PC-3 (cell line): ENCODE measurements at regions not wholly inside any gene's neighbourhood (a gene's known extent, or its start where the extent isn't known, plus 50 kb on each side); places are given as distances from the start of the nearest gene placed in this dataset.

Source experiments
- ATAC-seq: fragments of 200-7000 bp; cut with Tn5 transposase; 2 replicates; pipeline ENCODE4 v1.9.1; 2020; ENCODE audit warnings: mild to moderate bottlenecking, moderate library complexity
- BruUV-seq: library from RNA; stranded (reverse); fragments of 400-500 nt; replicated peaks from 2 replicates; lab custom pipeline; 2021; lab: Mats Ljungman, UMichigan
- CTCF ChIA-PET: fragments of 300-600 bp; sonication (Branson Sonifier 250); formaldehyde crosslinking; loops from one replicate; lab custom pipeline; 2022; ENCODE audit warnings: antibody characterized with exemption; lab: Charles Lee
- POLR2A ChIA-PET: fragments of 300-600 bp; sonication (Branson Sonifier 250); formaldehyde crosslinking; loops from one replicate; lab custom pipeline; 2022; ENCODE audit warnings: antibody characterized with exemption; ENCODE audit not compliant: unreplicated experiment; lab: Charles Lee
- DNase-seq: peaks from one replicate; pipeline ENCODE4 v3.0.0-alpha.2; 2015
- H2AFZ ChIP-seq: fragments of 300-600 bp; sonication (generic); 2 replicates; pipeline ENCODE4 v1.6.0; 2016; ENCODE audit warnings: antibody characterized with exemption, low read length
- H3F3A ChIP-seq: fragments of 300-600 bp; sonication (generic); one replicate; pipeline ENCODE4 v1.6.0; 2017; ENCODE audit warnings: antibody characterized with exemption, low read length, control low read depth, mild to moderate bottlenecking; ENCODE audit not compliant: unreplicated experiment
- H3K27ac ChIP-seq: fragments of 300-600 bp; sonication (generic); 2 replicates; pipeline ENCODE4 v1.5.1; 2016; ENCODE audit warnings: mild to moderate bottlenecking, low read length
- H3K27me3 ChIP-seq: fragments of 300-600 bp; sonication (generic); 2 replicates; pipeline ENCODE4 v1.6.1; 2016; ENCODE audit warnings: low read length, mixed read lengths
- H3K36me3 ChIP-seq: fragments of 300-600 bp; sonication (generic); 2 replicates; pipeline ENCODE4 v1.6.1; 2016; ENCODE audit warnings: low read depth, mixed run types, low read length, mixed read lengths
- H3K4me1 ChIP-seq: fragments of 300-600 bp; sonication (generic); 2 replicates; pipeline ENCODE4 v1.5.1; 2016; ENCODE audit warnings: low read length; ENCODE audit not compliant: insufficient read depth
- H3K4me2 ChIP-seq: fragments of 300-600 bp; sonication (generic); 2 replicates; pipeline ENCODE4 v1.6.0; 2016; ENCODE audit warnings: low read length
- H3K4me3 ChIP-seq: fragments of 300-600 bp; sonication (generic); 2 replicates; pipeline ENCODE4 v1.5.1; 2016; ENCODE audit warnings: mild to moderate bottlenecking, low read length, mixed read lengths
- H3K79me2 ChIP-seq: fragments of 300-600 bp; sonication (generic); 2 replicates; pipeline ENCODE4 v1.6.1; 2017; ENCODE audit warnings: low read length, mixed read lengths
- H3K9ac ChIP-seq: fragments of 300-600 bp; sonication (generic); 2 replicates; pipeline ENCODE4 v1.6.0; 2016; ENCODE audit warnings: mild to moderate bottlenecking, low read length
- H3K9me2 ChIP-seq: fragments of 300-600 bp; sonication (generic); replicated peaks from 2 replicates; pipeline ENCODE4 v1.6.1; 2016; ENCODE audit warnings: mixed run types, low read length, mixed read lengths
- H3K9me3 ChIP-seq: fragments of 300-600 bp; sonication (generic); 2 replicates; pipeline ENCODE4 v1.6.1; 2016; ENCODE audit warnings: low read length, mixed read lengths
- H4K20me1 ChIP-seq: fragments of 300-600 bp; sonication (generic); 2 replicates; pipeline ENCODE4 v1.6.1; 2016; ENCODE audit warnings: low read length, mixed read lengths
- EZH2 ChIP-seq: fragments of 300-600 bp; sonication (generic); IDR thresholded peaks from one replicate; pipeline ENCODE4 v1.6.1; 2017; ENCODE audit warnings: antibody characterized with exemption, mild to moderate bottlenecking, low read length; ENCODE audit not compliant: unreplicated experiment
- EZH2phosphoT487 ChIP-seq: fragments of 300-600 bp; sonication (generic); IDR thresholded peaks from 2 replicates; pipeline ENCODE4 v1.6.1; 2018; ENCODE audit warnings: mild to moderate bottlenecking, antibody characterized with exemption, low read length, borderline replicate concordance
- intact Hi-C: fragments of 100-400 bp; cut with micrococcal nuclease; formaldehyde crosslinking; loops from 2 replicates; pipeline ENCODE4 v1.9.0; 2023
- TF ChIP-seq, protein P1 (sequence below): fragments of 300-600 bp; sonication (generic); conservative IDR thresholded peaks from 2 replicates; pipeline ENCODE4 v1.5.1; 2017; ENCODE audit warnings: antibody characterized with exemption, low read depth, mild to moderate bottlenecking, low read length

DNA sequence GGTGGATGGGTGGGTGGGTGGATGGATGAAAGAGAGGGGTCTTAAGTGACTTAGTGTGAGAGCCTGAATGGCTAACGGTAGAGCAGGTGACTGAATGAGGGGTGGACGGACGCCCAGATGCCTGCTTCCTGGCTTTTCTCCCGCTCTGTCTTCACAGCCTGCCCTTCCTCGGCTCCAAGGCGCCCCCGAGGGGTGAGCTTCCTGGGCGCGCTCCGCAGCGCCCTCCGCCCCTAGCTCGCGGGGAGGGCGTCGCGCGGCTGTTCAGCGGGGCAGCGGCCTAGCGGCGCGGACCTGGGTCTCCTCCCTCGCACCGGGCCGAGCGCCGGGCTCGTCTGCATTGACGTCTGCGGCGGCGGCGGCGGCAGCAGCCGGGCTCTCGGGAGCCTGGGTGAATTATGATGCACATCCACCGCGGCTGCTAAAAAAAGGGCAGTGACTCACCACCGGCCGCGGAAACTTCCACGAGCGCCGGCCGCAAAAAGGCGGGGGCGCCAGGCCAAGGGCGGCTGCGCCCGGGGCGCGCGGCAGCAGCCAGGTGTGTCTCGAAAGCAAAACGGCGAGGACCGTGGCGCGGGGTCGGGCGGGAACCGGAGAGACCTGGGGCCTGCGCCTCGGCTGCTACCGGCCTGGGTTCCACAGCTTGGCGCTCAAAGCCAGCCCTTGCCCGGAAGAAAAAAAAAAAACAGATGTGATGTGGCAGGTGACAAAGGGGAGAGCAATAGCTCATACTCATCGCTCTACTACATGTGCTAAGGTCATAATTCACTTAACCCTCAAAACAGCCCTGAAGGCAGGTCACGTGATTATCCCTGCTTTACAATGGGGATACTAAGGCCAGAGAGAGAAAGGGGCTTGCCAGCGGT, 143.0 kb upstream of the ADRA1B start:
- ATAC-seq = peak; percentile 93
- H3K4me1 ChIP-seq = peaks cover 23% of the 10 kb centered on the region
- H3K27ac ChIP-seq = peak overlapping the region; percentile 29
- CTCF ChIA-PET = no interaction called here
- POLR2A ChIA-PET = interaction anchor here (0.5 kb wide), 1 partner anchor 76 kb away, joined by 3 read pairs; no protein-coding TSS in a partner anchor
- no peaks in the 10 kb centered on the region for H4K20me1 ChIP-seq
- peak overlapping the region; percentile 72 for H3K4me2 ChIP-seq
- H3K4me3 ChIP-seq = peak overlapping the region; percentile 63
- no peaks in the 10 kb centered on the region for H3F3A ChIP-seq
- intact Hi-C loops = loop anchor here (5.0 kb wide), 2 partner anchors 54 to 144 kb away; partner anchors contain the start of gene ADRA1B
- no TSS peak for BruUV-seq
- no peaks in the 10 kb centered on the region for H3K9me3 ChIP-seq
- H3K9ac ChIP-seq = peak overlapping the region; percentile 50
- DNase-seq = peak; percentile 86
- no peaks in the 10 kb centered on the region for H3K79me2 ChIP-seq
- TF ChIP-seq EZH2phosphoT487 = 0 out of 2 replicates have a peak, but pooled peaks have one; percentile 48
- TF ChIP-seq EZH2 = no peak
- TF ChIP-seq, protein P1, sequence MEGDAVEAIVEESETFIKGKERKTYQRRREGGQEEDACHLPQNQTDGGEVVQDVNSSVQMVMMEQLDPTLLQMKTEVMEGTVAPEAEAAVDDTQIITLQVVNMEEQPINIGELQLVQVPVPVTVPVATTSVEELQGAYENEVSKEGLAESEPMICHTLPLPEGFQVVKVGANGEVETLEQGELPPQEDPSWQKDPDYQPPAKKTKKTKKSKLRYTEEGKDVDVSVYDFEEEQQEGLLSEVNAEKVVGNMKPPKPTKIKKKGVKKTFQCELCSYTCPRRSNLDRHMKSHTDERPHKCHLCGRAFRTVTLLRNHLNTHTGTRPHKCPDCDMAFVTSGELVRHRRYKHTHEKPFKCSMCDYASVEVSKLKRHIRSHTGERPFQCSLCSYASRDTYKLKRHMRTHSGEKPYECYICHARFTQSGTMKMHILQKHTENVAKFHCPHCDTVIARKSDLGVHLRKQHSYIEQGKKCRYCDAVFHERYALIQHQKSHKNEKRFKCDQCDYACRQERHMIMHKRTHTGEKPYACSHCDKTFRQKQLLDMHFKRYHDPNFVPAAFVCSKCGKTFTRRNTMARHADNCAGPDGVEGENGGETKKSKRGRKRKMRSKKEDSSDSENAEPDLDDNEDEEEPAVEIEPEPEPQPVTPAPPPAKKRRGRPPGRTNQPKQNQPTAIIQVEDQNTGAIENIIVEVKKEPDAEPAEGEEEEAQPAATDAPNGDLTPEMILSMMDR = peak; percentile 59
- no peaks in the 10 kb centered on the region for H3K27me3 ChIP-seq
- H2AFZ ChIP-seq = peak overlapping the region; percentile 61
- H3K9me2 ChIP-seq = no peaks in the 10 kb centered on the region
- H3K36me3 ChIP-seq = no peaks in the 10 kb centered on the region

DNA sequence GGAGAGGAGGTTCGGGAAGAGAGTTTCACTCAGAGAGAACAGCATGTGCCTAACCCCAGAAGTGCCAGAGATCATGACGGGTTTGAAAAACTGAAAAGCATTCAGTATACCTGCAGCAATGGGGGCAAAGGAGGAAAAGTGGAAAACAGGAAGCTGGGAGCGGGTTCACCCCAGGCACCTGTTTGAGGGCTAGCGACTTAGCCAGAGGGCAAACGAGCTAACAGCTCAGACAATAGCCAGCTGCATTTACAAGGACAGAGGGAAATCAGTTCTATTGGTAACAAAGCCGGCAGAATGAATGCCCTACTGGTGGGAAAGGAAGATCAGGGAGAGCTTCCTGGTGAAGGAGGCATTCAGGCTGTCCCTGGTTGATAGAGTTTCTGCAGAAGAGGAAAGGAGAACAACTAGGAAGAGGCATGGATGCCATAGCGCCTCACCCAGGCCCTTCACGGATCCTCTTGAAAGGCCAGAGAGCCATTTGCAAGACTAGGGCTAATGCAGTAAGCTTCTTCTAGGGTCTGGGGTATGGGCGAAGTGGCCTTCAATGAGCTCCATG, 141.7 kb upstream of the ADRA1B start:
- Histone ChIP-seq H3K27ac (no peak overlapping the region), H3F3A (no peaks in the 10 kb centered on the region), H3K9me3 (no peaks in the 10 kb centered on the region), H3K9ac (no peak overlapping the region), H3K36me3 (no peaks in the 10 kb centered on the region), H3K9me2 (no peaks in the 10 kb centered on the region), H3K4me2 (no peak overlapping the region), H4K20me1 (no peaks in the 10 kb centered on the region), H3K4me3 (no peak overlapping the region), H3K27me3 (no peaks in the 10 kb centered on the region), H2AFZ (no peak overlapping the region), H3K79me2 (no peaks in the 10 kb centered on the region), H3K4me1 (peaks cover 35% of the 10 kb centered on the region)
- TF ChIP-seq, protein P1 = 0 out of 2 replicates have a peak, but pooled peaks have one; percentile 8
- no peak for TF ChIP-seq EZH2
- intact Hi-C loops = loop anchor here (5.0 kb wide), 2 partner anchors 53 to 143 kb away; partner anchors contain the start of gene ADRA1B
- CTCF ChIA-PET = no interaction called here
- no TSS peak for BruUV-seq
- POLR2A ChIA-PET = no interaction called here
- DNase-seq (no peak), ATAC-seq (no peak)

DNA sequence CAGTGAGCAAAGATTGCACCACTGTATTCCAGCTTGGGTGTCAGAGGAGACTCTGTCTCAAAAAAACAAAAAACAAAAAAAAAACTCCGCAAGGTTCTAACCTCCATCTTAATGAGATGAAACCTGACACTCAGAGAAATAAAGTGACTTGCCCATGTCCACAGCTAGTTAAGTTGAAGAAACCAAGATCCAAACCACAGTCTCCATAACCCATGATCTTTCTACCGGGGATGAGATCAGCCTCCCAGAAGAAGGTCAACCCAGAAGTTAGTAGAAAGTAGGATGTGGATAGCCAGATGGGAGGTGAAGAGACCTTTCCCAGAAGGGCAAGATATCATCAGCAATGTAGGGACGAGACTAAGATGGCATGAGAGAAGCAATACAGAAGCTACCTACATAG, 140.4 kb upstream of the ADRA1B start:
- BruUV-seq = no TSS peak
- Histone ChIP-seq H4K20me1 (no peaks in the 10 kb centered on the region), H3K36me3 (no peaks in the 10 kb centered on the region), H3K4me3 (no peak overlapping the region), H2AFZ (no peak overlapping the region), H3K9ac (no peak overlapping the region), H3K27ac (no peak overlapping the region), H3K4me2 (no peak overlapping the region), H3K9me3 (no peaks in the 10 kb centered on the region), H3F3A (no peaks in the 10 kb centered on the region), H3K4me1 (peaks cover 44% of the 10 kb centered on the region), H3K27me3 (no peaks in the 10 kb centered on the region), H3K9me2 (no peaks in the 10 kb centered on the region), H3K79me2 (no peaks in the 10 kb centered on the region)
- no peak for ATAC-seq
- POLR2A ChIA-PET = no interaction called here
- intact Hi-C loops = no loop called here
- no peak for TF ChIP-seq EZH2phosphoT487
- TF ChIP-seq EZH2 = no peak
- TF ChIP-seq, protein P1 = no peak
- CTCF ChIA-PET = no interaction called here
- no peak for DNase-seq
